Activated CD4-positive, CD25-positive, alpha-beta regulatory T cell treated with anti-CD3 and anti-CD28 coated beads, Interleukin-2, amount 50 U/mL, for 24 hours (primary cell): ENCODE measurements at regions not wholly inside any gene's neighbourhood (a gene's known extent, or its start where the extent isn't known, plus 50 kb on each side); places are given as distances from the start of the nearest gene placed in this dataset.
A peak's percentile ranks its signal among the peaks of the same experiment; 100 is the strongest.
"Not testable (repeated sequence)": the region's sequence is repeated elsewhere in the genome, so short reads cannot be mapped to it uniquely, and the experiment has no call there.

ENCODE experiments used
- ATAC-seq, 2 donors: fragments of 150-1000 bp; cut with Tn5 transposase; one replicate each; pipeline ENCODE4 v1.10.0; 2021; ENCODE audit warnings: mild to moderate bottlenecking in 1 of 2, moderate library complexity in 1 of 2

- no peak for ATAC-seq
These were observed 644.2 kb upstream of the GJE1 start for GRCh38 chr6:141488488-141488887.

- no peak for ATAC-seq
These were observed 645.8 kb upstream of the GJE1 start for GRCh38 chr6:141486942-141487341.

GRCh38 chr6:141484711-141485110 lies 648.0 kb upstream of the GJE1 start:
- ATAC-seq: peak; percentile 59 to 63

- peak; percentile 99 for ATAC-seq
These were observed 649.1 kb upstream of the GJE1 start for GRCh38 chr6:141483598-141484061.

- no peak for ATAC-seq
These were observed 649.7 kb upstream of the GJE1 start for GRCh38 chr6:141482796-141483597.

GRCh38 chr6:141475259-141475658 lies 657.5 kb upstream of the GJE1 start:
- no peak for ATAC-seq

GRCh38 chr6:141472162-141472928 lies 660.4 kb upstream of the GJE1 start:
- no peak for ATAC-seq

GRCh38 chr6:141470810-141471209 lies 661.9 kb upstream of the GJE1 start:
- ATAC-seq: no peak

- ATAC-seq: no peak
These were observed 664.8 kb upstream of the GJE1 start for GRCh38 chr6:141467881-141468280.

GRCh38 chr6:141467041-141467440 lies 665.7 kb upstream of the GJE1 start:
- no peak for ATAC-seq

GRCh38 chr6:141464896-141465295 lies 667.8 kb upstream of the GJE1 start:
- no peak for ATAC-seq

- ATAC-seq: peak in 1 of 2 donors; percentile 43
These were observed 668.2 kb upstream of the GJE1 start for GRCh38 chr6:141464490-141464889.

GRCh38 chr6:141463237-141463977 lies 669.3 kb upstream of the GJE1 start:
- ATAC-seq: peak; percentile 35 to 48

- ATAC-seq: no peak
These were observed 671.8 kb upstream of the GJE1 start for GRCh38 chr6:141460743-141461484.

GRCh38 chr6:141460245-141460644 lies 672.5 kb upstream of the GJE1 start:
- not testable (repeated sequence) for ATAC-seq

GRCh38 chr6:141457984-141458383 lies 674.7 kb upstream of the GJE1 start:
- ATAC-seq: not testable (repeated sequence)

GRCh38 chr6:141452354-141452686 lies 680.4 kb upstream of the GJE1 start:
- no peak for ATAC-seq

GRCh38 chr6:141451511-141452353 lies 681.0 kb upstream of the GJE1 start:
- ATAC-seq: no peak

- ATAC-seq: no peak
These were observed 681.6 kb upstream of the GJE1 start for GRCh38 chr6:141451181-141451510.

GRCh38 chr6:141445928-141446628 lies 686.6 kb upstream of the GJE1 start:
- ATAC-seq: no peak

GRCh38 chr6:141443668-141444289 lies 688.9 kb upstream of the GJE1 start:
- no peak for ATAC-seq
